Transverse colon (tissue), 3 donors: ENCODE measurements at regions not wholly inside any gene's neighbourhood (a gene's known extent, or its start where the extent isn't known, plus 50 kb on each side); places are given as distances from the start of the nearest gene placed in this dataset.

Source experiments
- POLR2A ChIP-seq: fragments of 450-650 bp; IDR thresholded peaks from one replicate; pipeline ENCODE4 v1.6.1; 2016; ENCODE audit warnings: antibody characterized with exemption, mild to moderate bottlenecking, moderate library complexity
- TF ChIP-seq, protein P1 (sequence below), 5 experiments: fragments of 200-600 bp in 3 of 5; fragments of 450-650 bp in 2 of 5; sonication (generic) in 3 of 5; IDR thresholded peaks; 1 replicate in 2 of 5; 2 replicates in 3 of 5; pipeline ENCODE4 v1.5.1; 2016 to 2017; ENCODE audit warnings: antibody characterized with exemption in 5 of 5, inconsistent platforms in 3 of 5, mild to moderate bottlenecking in 2 of 5, moderate library complexity in 1 of 5

- TF ChIP-seq, protein P1, sequence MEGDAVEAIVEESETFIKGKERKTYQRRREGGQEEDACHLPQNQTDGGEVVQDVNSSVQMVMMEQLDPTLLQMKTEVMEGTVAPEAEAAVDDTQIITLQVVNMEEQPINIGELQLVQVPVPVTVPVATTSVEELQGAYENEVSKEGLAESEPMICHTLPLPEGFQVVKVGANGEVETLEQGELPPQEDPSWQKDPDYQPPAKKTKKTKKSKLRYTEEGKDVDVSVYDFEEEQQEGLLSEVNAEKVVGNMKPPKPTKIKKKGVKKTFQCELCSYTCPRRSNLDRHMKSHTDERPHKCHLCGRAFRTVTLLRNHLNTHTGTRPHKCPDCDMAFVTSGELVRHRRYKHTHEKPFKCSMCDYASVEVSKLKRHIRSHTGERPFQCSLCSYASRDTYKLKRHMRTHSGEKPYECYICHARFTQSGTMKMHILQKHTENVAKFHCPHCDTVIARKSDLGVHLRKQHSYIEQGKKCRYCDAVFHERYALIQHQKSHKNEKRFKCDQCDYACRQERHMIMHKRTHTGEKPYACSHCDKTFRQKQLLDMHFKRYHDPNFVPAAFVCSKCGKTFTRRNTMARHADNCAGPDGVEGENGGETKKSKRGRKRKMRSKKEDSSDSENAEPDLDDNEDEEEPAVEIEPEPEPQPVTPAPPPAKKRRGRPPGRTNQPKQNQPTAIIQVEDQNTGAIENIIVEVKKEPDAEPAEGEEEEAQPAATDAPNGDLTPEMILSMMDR (IDR thresholded peaks at IDR 0.05): no peak
- no peak for TF ChIP-seq POLR2A
Measured at GRCh38 chr5:142254431-142254830, 70.4 kb downstream of the SPRY4 start.
